HEK293T (cell line): ENCODE measurements at regions not wholly inside any gene's neighbourhood (a gene's known extent, or its start where the extent isn't known, plus 50 kb on each side); places are given as distances from the start of the nearest gene placed in this dataset.

Experiments
- CTCF ChIA-PET: fragments of 350-600 bp; formaldehyde crosslinking; extraction: SDS; loops from one replicate; lab custom pipeline; 2021; ENCODE audit warnings: antibody characterized with exemption, inconsistent platforms; lab: Yijun Ruan, JAX
- POLR2A ChIA-PET: fragments of 350-600 bp; formaldehyde crosslinking; extraction: SDS; loops from one replicate; lab custom pipeline; 2020; ENCODE audit warnings: antibody characterized with exemption, inconsistent platforms; lab: Yijun Ruan, JAX
- DNase-seq: peaks from one replicate; pipeline ENCODE4 v3.0.0; 2012; ENCODE audit warnings: mixed read lengths; ENCODE audit errors: extremely low spot score
- ARNT ChIP-seq: fragments of 450-650 bp; IDR thresholded peaks from 2 replicates; pipeline ENCODE4 v1.6.1; 2017; ENCODE audit warnings: mild to moderate bottlenecking
- BHLHE40 ChIP-seq: fragments of 450-650 bp; IDR thresholded peaks from 2 replicates; pipeline ENCODE4 v1.6.1; 2016; ENCODE audit warnings: mild to moderate bottlenecking, moderate library complexity, borderline replicate concordance
- CTBP1 ChIP-seq: fragments of 450-650 bp; IDR thresholded peaks from 2 replicates; pipeline ENCODE4 v1.6.1; 2016; ENCODE audit warnings: borderline replicate concordance
- ELF4 ChIP-seq: fragments of 450-650 bp; IDR thresholded peaks from 2 replicates; pipeline ENCODE4 v1.6.1; 2017; ENCODE audit warnings: antibody characterized with exemption
- FOXA1 ChIP-seq: fragments of 450-650 bp; IDR thresholded peaks from 2 replicates; pipeline ENCODE4 v1.6.1; 2016; ENCODE audit warnings: mild to moderate bottlenecking
- FOXK2 ChIP-seq: fragments of 450-650 bp; IDR thresholded peaks from 2 replicates; pipeline ENCODE4 v1.6.1; 2016; ENCODE audit warnings: mild to moderate bottlenecking
- FOXM1 ChIP-seq: fragments of 450-650 bp; IDR thresholded peaks from 2 replicates; pipeline ENCODE4 v1.6.1; 2017; ENCODE audit warnings: mild to moderate bottlenecking, borderline replicate concordance
- HDGF ChIP-seq: fragments of 450-650 bp; IDR thresholded peaks from 2 replicates; pipeline ENCODE4 v1.6.1; 2017; ENCODE audit warnings: antibody characterized with exemption, borderline replicate concordance
- L3MBTL2 ChIP-seq: fragments of 450-650 bp; conservative IDR thresholded peaks from 2 replicates; pipeline ENCODE4 v1.6.1; 2016; ENCODE audit warnings: mild to moderate bottlenecking
- LEF1 ChIP-seq: fragments of 450-650 bp; IDR thresholded peaks from 2 replicates; pipeline ENCODE4 v1.6.1; 2017; ENCODE audit warnings: mild to moderate bottlenecking, borderline replicate concordance
- NFRKB ChIP-seq: fragments of 450-650 bp; IDR thresholded peaks from 2 replicates; pipeline ENCODE4 v1.6.1; 2016; ENCODE audit warnings: mild to moderate bottlenecking, moderate library complexity
- SP1 ChIP-seq: fragments of 450-650 bp; IDR thresholded peaks from 2 replicates; pipeline ENCODE4 v1.6.1; 2017
- SUZ12 ChIP-seq: fragments of 450-650 bp; IDR thresholded peaks from 2 replicates; pipeline ENCODE4 v1.6.1; 2016; ENCODE audit warnings: mild to moderate bottlenecking
- TARDBP ChIP-seq: fragments of 450-650 bp; IDR thresholded peaks from 2 replicates; pipeline ENCODE4 v1.6.1; 2016
- ZNF384 ChIP-seq: fragments of 450-650 bp; IDR thresholded peaks from 2 replicates; pipeline ENCODE4 v1.6.1; 2016
- TF ChIP-seq, protein P1 (sequence below): fragments of 450-650 bp; IDR thresholded peaks from 2 replicates; pipeline ENCODE4 v1.6.1; 2016

DNA sequence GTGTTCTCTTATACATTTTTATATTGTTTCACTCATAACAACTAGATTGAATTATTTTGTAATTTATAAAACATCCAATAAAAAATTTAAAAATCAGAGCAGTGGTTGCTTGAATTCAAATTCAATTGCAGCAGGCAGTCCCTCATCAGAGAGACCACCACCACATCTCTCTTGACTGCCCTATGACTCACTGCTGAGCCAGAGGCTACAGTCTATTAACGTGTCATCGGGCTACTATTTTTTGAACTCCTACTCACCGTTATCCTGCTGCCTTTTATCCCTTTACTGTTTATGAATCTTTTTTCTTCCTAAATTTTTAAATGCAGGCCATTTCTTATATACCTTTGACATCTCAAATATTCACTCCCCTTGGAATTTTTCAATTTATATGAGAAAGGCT lies 144.7 kb downstream of the BARHL2 start:
- ChIA-PET CTCF (interaction anchor here (0.6 kb wide), 1 partner anchor 414 kb away, joined by 5 read pairs; no protein-coding TSS in a partner anchor), POLR2A (no interaction called here)
- TF ChIP-seq ARNT (no peak), HDGF (no peak), FOXA1 (no peak), LEF1 (no peak), SUZ12 (no peak), FOXK2 (no peak), L3MBTL2 (no peak), ELF4 (no peak), SP1 (no peak), CTBP1 (no peak), FOXM1 (no peak), ZNF384 (no peak), TARDBP (no peak), BHLHE40 (no peak), NFRKB (no peak)
- TF ChIP-seq, protein P1, sequence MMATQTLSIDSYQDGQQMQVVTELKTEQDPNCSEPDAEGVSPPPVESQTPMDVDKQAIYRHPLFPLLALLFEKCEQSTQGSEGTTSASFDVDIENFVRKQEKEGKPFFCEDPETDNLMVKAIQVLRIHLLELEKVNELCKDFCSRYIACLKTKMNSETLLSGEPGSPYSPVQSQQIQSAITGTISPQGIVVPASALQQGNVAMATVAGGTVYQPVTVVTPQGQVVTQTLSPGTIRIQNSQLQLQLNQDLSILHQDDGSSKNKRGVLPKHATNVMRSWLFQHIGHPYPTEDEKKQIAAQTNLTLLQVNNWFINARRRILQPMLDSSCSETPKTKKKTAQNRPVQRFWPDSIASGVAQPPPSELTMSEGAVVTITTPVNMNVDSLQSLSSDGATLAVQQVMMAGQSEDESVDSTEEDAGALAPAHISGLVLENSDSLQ, result no peak
- no peak for DNase-seq

DNA sequence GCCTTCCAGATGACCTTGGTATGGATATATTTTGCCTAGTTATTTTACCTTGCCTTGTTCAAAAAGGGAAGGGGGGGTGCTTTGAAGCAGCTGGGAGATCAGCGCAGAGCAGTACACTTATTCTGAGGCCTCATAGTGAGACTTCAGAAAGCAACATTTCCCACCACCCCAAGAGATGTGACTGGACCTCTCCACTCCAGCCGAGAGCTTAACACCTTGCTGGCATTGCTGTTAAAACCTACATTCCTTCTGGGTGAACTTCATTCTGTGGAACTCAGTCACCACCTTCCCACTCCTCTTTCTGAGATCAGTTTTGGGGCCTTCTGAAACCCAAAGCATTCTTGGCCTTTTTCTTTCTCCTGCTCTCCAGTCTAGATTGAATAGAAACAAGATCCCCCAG lies 148.7 kb downstream of the BARHL2 start:
- no peak for DNase-seq
- CTCF ChIA-PET, result interaction anchor here (0.7 to 1.0 kb wide), 2 partner anchors 23 to 153 kb away, joined by 3 to 4 read pairs; no protein-coding TSS in a partner anchor
- TF ChIP-seq FOXA1, result no peak
- no peak for TF ChIP-seq TARDBP
- no peak for TF ChIP-seq CTBP1
- no peak for TF ChIP-seq FOXM1
- no peak for TF ChIP-seq L3MBTL2
- no peak for TF ChIP-seq ZNF384
- no peak for TF ChIP-seq LEF1
- no peak for TF ChIP-seq ELF4
- no peak for TF ChIP-seq NFRKB
- TF ChIP-seq ARNT, result no peak
- no peak for TF ChIP-seq FOXK2
- TF ChIP-seq HDGF, result no peak
- TF ChIP-seq SP1, result no peak
- TF ChIP-seq, protein P1, result no peak
- TF ChIP-seq SUZ12, result no peak
- no peak for TF ChIP-seq BHLHE40
- POLR2A ChIA-PET, result no interaction called here

DNA sequence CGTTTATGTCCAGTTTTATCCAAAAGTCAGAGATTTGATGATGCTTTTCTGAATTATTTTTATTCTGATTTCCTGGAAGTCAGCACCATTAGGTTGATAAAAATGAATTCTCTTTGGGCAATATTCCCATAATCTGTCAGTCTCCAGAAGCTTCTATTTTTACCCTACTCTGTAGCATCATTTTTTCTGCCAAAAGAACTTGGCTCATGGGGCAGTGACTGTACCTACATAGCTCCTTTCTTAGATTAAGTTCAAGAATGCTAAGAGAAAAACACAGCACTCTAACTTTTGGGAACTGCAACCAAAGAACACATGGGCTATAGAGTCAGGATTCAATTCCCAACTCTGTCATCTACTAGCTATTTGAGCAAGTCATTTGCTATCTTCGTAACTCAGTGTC lies 152.9 kb downstream of the BARHL2 start:
- CTCF ChIA-PET, result interaction anchor here (0.7 kb wide), 1 partner anchor 51 kb away, joined by 3 read pairs; no protein-coding TSS in a partner anchor

DNA sequence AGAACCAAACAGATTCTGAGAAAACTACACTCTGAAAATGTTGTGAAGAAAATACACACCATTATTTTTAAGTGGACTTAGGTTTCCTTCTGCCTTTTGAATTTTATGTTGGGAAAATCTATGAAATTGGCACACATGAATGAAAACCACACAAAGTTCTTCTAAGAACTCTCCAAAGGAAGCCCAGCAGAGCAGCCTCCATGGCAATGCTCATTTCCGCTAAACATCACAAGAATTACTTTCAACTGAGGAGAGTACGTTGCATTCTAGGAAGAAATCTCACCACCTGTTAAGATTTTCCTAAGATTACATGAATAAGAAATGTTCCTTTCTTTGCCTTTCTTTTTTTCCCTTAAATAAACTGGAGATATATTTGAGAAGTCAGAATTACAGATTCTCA lies 154.2 kb downstream of the BARHL2 start:
- ChIA-PET CTCF (interaction anchor here (0.6 to 0.7 kb wide), 4 partner anchors 11 to 937 kb away, joined by 3 to 5 read pairs (median 5); no protein-coding TSS in a partner anchor), POLR2A (no interaction called here)
- no peak for DNase-seq
- TF ChIP-seq SP1 (no peak), ARNT (no peak), L3MBTL2 (no peak), FOXK2 (no peak), NFRKB (no peak), LEF1 (no peak), FOXA1 (no peak), CTBP1 (no peak), TARDBP (no peak), HDGF (no peak), SUZ12 (no peak), ELF4 (no peak)
- TF ChIP-seq, protein P1, result no peak

More for the DNA sequence above, 152.9 kb downstream of the BARHL2 start:
- DNase-seq, result no peak
- no peak for TF ChIP-seq ELF4
- no peak for TF ChIP-seq SUZ12
- no peak for TF ChIP-seq ZNF384
- TF ChIP-seq ARNT, result no peak
- POLR2A ChIA-PET, result no interaction called here

DNA sequence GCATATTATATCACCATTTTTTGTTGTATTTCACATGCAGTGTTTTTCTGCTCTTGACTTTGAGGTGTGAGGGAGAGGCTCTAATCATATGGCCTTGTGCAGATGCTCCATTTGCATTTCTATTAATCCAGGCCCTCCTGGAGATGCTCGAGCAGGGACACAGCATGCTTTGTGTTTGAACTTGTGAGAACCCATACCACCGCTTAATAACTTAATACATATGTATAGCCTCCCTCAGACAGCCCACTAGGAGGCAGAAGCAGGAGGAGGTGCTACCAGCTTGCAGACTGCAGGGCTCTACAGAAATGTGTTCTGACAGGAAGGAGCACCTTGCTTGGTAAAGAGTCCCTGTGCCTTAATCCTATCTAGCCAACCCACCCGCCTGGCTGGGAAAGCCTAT lies 155.2 kb downstream of the BARHL2 start:
- CTCF ChIA-PET, result no interaction called here
- peak; percentile 31 for DNase-seq
- POLR2A ChIA-PET, result no interaction called here
- TF ChIP-seq TARDBP, result no peak
- no peak for TF ChIP-seq NFRKB
- no peak for TF ChIP-seq FOXM1
- no peak for TF ChIP-seq FOXA1
- TF ChIP-seq, protein P1, result no peak
- no peak for TF ChIP-seq BHLHE40
- TF ChIP-seq L3MBTL2, result no peak
- TF ChIP-seq ELF4, result no peak

DNA sequence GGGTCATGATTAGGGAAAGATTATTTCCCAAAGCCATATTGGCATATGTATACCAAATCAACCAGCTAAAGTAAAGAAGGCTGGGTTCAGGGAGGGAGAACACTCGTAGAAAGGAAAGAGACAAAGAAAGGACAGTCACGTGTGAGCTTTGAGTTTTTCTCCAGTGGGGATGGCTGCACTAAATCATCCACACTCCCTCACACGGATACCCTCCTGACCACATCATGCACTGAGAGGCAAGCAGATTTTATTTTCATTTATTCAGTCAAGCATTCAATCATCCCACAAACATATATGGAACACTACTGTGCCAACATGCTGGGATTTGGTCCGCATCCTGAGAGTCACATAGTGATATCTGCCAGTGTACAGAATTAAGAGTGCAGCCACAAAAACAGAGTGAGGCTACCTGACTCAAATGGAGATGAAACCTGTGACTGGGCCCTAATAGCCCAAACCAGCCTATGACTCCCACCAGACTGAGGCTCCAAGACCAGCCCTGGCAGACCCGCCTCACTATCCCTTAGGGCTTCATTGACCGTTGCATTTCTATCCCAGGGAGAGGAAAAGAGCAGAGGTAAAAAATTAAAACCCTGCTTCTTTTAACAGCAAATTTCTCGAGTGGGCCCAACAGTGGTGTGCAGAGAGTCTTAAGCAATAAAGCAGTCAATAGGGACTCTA lies 155.9 kb downstream of the BARHL2 start:
- POLR2A ChIA-PET, result no interaction called here
- CTCF ChIA-PET, result no interaction called here

More for the DNA sequence above, 155.9 kb downstream of the BARHL2 start:
- TF ChIP-seq, protein P1, result no peak
- TF ChIP-seq SP1, result no peak
- TF ChIP-seq HDGF, result no peak
- TF ChIP-seq NFRKB, result no peak
- no peak for TF ChIP-seq LEF1
- TF ChIP-seq BHLHE40, result no peak
- no peak for TF ChIP-seq SUZ12
- no peak for TF ChIP-seq ARNT
- no peak for TF ChIP-seq FOXA1
- TF ChIP-seq ELF4, result no peak
- no peak for TF ChIP-seq FOXM1
- no peak for TF ChIP-seq FOXK2
- TF ChIP-seq ZNF384, result no peak
- no peak for DNase-seq
